OCI-M1 (cell line): ENCODE measurements at regions not wholly inside any gene's neighbourhood (a gene's known extent, or its start where the extent isn't known, plus 50 kb on each side); places are given as distances from the start of the nearest gene placed in this dataset.

ENCODE experiments used
- DNase-seq: peaks from one replicate; lab custom pipeline; 2025; lab: John Stamatoyannopoulos, UW

DNA sequence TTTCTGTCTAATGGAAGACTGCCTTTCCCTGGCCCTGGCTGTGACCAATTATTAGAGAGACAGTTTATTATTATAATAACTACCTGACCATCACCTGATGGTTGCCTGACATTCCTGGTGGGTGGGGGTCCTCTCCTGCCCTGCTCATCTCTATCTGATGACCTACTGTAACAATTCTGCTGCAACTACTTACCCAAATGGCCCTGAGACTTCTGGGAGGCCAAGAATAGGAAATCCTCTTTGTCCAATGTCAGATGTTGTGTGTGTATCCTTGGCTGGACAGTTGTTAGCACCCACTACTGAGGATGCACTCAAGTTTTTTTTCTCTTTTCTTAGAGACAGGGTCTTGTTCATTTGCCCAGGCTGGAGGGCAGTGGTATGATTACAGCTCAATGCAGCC, 110.3 kb downstream of the DDX1 start:
- no peak for DNase-seq

DNA sequence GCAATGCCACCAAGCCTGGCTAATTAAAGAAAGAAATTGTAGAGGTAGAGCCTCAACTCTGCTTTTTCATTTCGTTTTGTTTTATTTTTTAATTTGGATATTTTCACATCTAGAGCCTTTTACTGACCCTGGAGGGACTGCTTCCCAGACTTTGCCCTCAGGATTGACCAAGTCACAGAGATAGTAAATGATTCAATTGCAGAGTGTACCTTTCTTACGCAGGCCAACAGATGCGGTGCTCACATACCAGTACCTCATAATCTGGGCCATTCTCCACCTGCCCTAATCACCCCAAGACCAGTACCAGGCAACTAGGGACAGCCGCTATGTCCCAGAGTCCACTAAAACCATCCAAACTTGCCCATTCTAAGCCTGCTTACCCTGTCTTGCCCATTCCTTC, 110.8 kb downstream of the DDX1 start:
- no peak for DNase-seq

DNA sequence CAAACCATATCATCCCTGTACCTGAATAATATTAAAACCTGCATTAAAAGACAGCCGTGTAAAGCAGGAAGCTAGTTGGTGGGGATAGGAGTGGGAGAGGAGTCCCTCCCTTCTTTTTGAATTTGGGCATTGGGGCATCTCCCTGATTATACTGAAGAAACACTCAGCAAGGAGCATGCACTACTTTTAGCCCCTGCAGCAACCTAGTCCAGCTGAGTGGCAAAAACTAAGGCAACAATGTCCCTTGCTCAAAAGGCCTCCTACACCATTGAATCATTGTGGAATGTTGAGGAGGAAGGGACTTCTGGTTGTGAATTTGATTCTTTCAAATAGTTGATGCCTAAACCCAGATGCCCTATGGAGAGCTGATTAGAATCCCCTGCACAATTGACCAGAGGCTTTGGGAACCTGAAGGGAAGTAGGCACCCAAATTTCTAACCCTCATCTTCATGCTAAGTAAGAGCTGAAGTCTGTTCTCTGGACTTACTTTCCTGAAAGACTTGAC, 111.7 kb downstream of the DDX1 start:
- DNase-seq = no peak

- no peak for DNase-seq
Observed at GRCh38 chr2:15704086-15704787, 112.6 kb downstream of the DDX1 start.

GRCh38 chr2:15704788-15705115, 113.1 kb downstream of the DDX1 start:
- peak; percentile 10 for DNase-seq

DNA sequence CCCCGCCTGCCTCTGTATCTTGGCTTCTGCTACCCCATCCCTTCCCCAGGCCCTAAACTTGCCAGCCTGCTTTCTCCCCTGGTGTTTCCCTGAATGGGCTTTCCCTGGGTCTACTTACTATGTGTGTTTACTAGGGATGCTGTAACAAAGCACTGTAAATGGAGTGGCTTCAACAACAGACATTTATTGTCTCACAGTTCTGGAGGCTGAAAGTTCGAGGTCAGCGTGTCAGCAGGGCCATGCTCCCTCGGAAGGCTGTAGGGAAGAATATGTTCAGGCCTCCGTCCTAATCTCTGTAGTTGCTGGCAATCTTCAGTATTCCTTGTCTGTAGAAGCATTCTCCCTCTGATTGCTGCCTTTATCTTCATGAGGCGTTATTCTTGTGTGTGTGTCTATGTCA, 113.6 kb downstream of the DDX1 start:
- DNase-seq = no peak

DNA sequence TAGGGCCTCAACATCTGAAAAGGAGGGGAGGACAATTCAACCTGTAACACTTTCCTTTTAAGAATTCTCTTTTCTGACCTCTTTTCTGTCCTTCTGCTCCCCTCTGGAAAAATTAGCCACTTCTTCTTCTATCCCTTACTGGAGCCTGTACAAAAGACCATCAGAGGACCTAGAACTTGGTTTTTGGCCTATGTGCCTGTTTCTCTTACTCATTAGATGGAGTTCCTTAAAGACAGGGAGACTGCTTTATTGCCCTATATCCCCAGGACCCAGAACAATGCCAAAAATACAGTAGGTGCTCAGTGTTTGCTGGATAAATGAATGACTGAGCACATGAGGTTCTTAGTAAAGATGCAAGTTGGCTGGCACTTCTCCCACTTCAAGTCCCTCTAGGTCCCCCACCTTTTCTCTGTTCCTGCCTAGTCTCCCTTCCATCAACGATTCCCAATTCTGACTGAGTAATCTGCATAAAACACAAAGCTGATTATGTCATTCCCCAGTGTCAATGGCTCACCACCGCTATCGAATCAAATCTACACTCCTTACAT, 114.2 kb downstream of the DDX1 start:
- no peak for DNase-seq

DNA sequence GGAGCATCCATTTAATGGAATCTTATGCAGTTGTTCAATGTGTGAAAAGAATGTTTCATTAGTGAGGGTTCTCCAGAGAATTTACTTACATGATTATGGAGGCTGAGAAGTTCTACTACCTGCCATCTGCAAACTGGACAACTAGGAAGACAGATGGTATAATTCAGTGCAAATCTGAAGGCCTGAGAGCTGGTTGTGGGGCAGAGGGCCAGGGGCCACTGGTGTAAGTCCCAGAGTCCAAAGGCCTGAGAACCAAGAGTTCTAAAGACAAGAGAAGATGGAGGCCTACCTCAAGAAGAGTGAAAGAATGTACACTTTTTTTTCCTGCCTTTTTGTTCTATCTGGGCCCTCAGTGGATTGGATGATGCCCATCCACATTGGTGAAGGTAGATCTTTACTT, 114.8 kb downstream of the DDX1 start:
- DNase-seq = no peak

DNA sequence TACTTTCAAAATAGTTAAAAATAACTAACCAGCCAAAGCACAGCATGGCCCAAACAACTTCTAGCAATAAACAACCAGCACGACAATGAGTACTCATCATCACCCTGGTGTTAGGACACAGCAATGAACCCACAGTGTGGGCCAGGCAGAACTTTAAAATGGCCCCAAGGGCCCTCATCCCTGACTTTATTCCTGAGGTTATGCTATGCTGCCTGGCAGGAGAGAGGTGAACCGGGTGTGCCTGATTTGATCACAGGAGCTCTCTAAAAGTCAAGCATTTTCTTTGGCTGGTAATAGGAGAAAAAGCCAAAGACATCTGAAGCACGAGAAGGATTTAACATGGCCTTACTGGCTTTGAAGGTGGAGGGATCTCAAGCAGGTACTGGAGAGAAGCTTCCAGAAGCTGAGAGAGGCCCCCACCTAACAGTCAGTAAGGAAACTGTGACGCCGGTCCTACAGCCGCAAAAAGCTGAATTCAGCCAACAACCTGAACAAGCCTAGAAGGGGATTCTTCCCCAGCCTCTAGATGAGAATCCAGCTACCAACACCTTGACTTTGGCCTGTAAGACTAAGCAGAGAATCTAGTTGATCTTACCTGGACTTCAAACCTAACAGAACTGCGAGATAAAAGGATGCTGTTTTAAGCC, 115.4 kb downstream of the DDX1 start:
- no peak for DNase-seq

- DNase-seq = no peak
Observed at GRCh38 chr2:15708161-15708560, 116.5 kb downstream of the DDX1 start.

GRCh38 chr2:15708865-15709820, 117.5 kb downstream of the DDX1 start:
- DNase-seq = no peak

DNA sequence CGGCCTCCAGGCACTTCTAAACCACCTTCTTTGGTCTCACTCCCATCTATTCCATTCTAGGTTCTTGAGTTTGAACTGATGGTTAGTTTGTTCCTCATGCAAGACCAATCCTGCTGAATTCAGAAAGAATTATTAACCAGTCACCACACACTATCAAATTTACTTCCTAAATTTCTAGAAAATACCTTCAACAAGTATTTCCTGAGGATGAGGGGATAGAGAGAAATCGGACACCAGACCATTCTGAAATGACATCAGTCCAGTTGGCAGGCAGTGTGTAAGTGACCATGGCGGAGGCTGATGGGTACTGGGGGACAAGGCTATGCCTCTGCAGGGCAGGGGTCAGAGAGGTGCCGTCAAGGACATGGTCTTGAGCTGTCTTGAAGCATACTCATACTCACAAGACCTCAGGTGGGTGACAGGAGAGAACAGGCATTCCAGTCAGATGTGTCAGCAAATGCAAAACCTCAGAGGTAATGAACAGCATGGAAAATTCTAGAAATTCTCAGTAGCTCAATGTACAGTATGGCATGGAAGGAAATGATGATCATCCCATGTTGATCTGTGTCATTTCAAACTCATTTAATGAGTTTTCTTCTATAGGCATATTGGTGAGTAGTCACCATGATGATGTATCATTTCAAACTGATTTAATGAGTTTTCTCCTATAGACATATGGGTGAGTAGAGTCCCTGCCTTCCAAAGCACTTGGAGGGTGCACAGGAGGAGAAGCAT, 119.6 kb downstream of the DDX1 start:
- no peak for DNase-seq

DNA sequence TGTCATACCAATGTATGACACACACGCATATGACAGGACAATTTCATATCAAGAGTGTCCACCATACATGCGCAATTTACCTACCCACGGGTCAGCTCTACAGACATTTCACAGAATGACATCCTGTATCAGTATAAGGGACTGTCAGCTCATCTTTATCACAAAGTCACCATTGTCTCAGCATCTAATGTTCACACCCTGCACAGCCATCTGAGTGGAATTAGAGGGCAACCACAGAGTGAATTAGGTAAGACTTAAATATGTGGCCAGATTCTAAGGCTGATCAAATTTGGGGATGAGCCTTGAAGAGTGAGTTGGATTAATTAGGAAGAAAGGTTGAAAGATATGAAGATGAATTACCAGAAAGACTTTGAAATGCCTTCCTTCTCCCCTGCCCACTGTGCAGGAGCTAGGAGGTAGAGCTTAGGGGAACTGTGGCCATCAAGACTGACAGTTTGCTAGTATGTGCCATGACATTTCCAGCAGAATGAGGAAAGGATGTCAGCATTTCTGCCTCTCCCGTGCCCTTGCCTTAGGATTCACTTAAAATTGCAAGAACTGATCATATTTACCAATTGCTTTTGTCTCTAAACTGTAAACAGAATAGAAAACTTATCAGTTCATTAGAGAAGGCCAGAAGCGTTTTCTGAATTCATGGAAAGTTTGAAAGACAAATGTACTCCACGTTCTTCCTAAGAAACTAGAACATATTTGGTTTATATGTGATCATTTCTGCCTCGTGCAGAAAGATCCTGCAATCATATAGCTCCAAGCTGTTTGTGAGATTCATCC, 121.1 kb downstream of the DDX1 start:
- DNase-seq = no peak

DNA sequence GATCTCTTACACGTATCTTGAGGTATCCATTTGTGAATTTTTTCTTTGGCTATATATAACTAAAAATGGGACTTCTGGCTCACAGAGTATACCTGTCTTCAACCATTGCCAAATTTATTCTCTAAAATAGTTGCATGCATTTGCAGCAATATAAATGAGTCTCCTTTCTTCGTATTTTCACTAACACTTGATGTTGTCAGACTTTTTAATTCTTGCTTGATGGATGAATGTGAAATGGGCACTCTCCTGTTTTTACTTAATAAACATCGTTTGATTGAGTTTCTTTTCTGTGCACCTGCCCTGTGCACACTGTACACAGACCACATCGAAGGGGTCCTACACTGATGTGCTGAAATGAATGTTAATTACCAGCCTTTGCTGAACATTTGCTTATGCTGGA, 121.8 kb downstream of the DDX1 start:
- no peak for DNase-seq

DNA sequence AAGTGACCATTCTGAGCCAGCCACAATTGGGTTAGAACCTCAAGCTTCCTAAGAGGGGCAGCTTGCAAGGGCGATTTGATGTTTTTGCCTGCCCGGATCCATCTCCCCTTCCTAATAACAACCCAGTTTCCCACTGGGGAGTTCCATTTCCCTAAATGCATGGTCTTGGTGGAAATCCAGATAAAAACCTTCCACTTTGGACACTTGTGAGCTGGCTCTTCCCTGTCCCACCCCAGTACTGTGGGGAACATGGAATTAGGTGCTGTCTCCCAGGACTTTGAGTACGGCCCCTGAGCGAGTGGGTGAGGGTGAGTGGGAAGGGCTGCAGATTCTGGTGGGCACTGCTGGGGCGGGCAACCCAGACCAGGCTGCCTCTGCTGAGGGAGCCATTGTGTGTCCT, 122.3 kb downstream of the DDX1 start:
- no peak for DNase-seq

- DNase-seq = no peak
Observed at GRCh38 chr2:15714609-15715008, 122.9 kb downstream of the DDX1 start.

DNA sequence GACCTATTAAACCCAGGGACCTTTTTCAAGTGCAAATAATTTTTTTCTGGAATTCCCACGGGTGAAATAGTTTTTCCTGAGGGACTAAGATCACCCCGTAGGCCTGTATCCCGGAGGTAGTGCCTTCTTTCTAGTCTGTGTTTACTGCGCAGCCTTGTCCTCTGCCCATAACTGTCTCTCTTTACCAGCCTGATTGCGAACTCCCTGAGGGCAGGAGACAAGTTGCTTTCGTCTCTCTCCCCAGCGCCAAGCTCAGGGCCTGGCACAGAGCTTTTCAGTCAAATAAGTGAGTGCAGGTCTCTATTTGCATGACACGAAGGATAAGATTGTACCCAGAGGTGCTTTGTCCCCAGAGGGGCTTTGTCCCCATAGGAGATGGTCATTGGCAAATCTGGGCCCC, 123.9 kb downstream of the DDX1 start:
- no peak for DNase-seq

DNA sequence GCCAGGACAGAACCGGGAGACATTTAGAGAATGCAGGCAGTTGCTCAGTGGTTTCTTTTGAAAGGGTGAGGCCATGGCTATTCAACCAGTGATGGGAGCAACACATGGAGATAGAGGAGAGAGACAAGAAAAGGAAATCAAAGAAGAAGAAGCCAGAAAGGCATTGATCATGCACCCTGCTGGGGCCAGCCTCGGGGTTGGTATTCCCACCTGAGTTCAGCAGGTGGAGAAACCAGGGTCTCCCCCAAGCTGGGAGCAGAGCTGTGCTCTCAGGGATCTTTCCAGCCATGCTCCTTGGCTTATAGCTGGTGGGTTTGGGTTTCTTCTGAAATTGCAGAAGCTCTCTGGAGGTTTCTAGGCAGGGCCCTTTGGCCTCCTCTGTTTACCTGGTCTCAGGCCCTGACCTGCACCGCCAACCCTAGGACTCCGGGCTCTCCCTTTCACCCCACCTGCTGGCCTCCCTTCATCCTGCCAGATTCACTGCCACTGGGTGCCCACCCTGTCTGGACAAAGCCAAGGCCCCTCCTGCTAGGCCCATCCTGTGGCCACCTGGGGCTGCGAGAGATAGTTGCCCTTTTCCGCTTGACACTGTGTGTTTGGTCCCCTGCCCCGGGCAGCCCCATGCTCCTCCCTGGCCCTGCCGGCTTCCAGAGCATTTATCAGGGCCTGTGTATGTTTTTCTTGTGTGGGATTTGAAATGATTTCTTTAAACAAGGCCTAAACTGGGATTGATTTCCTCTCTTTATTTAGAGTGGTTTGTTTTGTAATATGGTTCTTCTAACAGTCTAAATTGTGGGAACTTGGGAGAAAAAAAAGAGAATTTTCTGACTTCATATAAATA, 126.7 kb downstream of the DDX1 start:
- DNase-seq = no peak

- DNase-seq = no peak
Observed at GRCh38 chr2:15718944-15719323, 127.3 kb downstream of the DDX1 start.
